OCI-LY7 (cell line): ENCODE measurements at regions not wholly inside any gene's neighbourhood (a gene's known extent, or its start where the extent isn't known, plus 50 kb on each side); places are given as distances from the start of the nearest gene placed in this dataset.

ENCODE experiments used
- EZH2phosphoT487 ChIP-seq: fragments of 200-600 bp; sonication (generic); IDR thresholded peaks from 2 replicates; pipeline ENCODE4 v1.6.1; 2018; ENCODE audit warnings: low read depth, borderline replicate concordance, mild to moderate bottlenecking, mixed run types, antibody characterized with exemption, low read length, moderate library complexity, mixed read lengths
- TF ChIP-seq, protein P1 (sequence below): fragments of 200-600 bp; sonication (generic); conservative IDR thresholded peaks from 2 replicates; pipeline ENCODE4 v1.5.1; 2014; ENCODE audit warnings: mild to moderate bottlenecking, antibody characterized with exemption, low read length, moderate library complexity, mixed read lengths

DNA sequence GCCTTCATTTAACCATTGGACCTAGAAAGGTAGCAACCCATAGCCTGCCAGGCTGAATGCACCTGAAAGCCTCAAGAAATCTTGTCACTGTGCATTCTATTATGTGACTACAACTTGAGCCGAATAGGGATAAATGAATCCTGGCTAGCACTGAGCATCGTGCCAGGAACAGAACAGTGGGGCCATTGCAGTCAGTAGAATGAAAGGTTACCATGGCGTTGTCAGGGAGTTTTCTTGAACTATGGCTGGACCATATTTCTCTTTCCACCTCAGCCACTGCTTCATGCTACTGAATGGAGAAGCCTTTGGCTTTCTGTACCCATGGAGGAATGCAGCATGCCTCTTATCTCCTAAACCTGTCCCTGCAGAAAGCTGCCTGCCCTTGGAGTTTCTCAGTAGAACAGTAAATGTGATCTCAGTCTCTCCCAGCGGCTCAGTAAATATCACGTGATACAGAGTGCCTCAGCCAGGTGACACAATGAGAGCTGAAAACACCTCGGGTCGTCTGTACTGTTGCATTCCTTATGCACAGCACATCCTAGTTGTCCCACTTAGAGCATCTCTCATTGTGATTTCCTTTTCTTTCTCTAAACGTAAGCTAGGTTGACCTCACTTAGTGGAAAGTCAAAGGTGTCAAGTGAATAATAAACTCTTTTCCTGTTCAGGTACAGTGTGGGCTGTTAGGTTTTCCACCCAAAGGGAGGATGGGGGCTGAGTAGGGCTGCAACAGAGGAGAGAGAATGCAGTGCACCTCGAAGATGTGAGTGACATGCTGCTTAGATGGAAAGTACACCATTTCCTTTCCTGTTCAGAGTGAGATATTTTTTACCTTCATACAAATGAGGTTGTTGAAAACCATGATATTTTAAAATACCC, 115.3 kb downstream of the MACIR start:
- TF ChIP-seq, protein P1, sequence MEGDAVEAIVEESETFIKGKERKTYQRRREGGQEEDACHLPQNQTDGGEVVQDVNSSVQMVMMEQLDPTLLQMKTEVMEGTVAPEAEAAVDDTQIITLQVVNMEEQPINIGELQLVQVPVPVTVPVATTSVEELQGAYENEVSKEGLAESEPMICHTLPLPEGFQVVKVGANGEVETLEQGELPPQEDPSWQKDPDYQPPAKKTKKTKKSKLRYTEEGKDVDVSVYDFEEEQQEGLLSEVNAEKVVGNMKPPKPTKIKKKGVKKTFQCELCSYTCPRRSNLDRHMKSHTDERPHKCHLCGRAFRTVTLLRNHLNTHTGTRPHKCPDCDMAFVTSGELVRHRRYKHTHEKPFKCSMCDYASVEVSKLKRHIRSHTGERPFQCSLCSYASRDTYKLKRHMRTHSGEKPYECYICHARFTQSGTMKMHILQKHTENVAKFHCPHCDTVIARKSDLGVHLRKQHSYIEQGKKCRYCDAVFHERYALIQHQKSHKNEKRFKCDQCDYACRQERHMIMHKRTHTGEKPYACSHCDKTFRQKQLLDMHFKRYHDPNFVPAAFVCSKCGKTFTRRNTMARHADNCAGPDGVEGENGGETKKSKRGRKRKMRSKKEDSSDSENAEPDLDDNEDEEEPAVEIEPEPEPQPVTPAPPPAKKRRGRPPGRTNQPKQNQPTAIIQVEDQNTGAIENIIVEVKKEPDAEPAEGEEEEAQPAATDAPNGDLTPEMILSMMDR = no peak
- TF ChIP-seq EZH2phosphoT487 = no peak
